ENCODE measurements at regions not wholly inside any gene's neighbourhood (a gene's known extent, or its start where the extent isn't known, plus 50 kb on each side); places are given as distances from the start of the nearest gene placed in this dataset.

- TF ChIP-seq CTCF (conservative IDR thresholded peaks at IDR 0.05 in 1 of 2, IDR thresholded peaks at IDR 0.05 in 1 of 2; ENCODE audit: extremely low read depth in 1 of 2, insufficient read depth in 1 of 2, low read depth in 1 of 2, low read length in 2 of 2) (no peak), EZH2 (IDR thresholded peaks at IDR 0.05; ENCODE audit: borderline replicate concordance, low read length) (no peak)
Observed at GRCh38 chr4:187903106-187903505, 92.5 kb upstream of the ZFP42 start.

All from mammary epithelial cell (primary cell).